Activated B cell treated with CpG ODN at 0.5 μM for 24 hours (primary cell): ENCODE measurements at regions not wholly inside any gene's neighbourhood (a gene's known extent, or its start where the extent isn't known, plus 50 kb on each side); places are given as distances from the start of the nearest gene placed in this dataset.

ENCODE experiments used
- ATAC-seq: fragments of 200-7000 bp; cut with Tn5 transposase; one replicate; pipeline ENCODE4 v1.10.0; 2021; ENCODE audit warnings: low read depth, mild to moderate bottlenecking, moderate library complexity
- CTCF ChIA-PET: fragments of 350-600 bp; sonication (Branson Sonifier 250); formaldehyde crosslinking; loops from one replicate; lab custom pipeline; 2021; ENCODE audit warnings: antibody characterized with exemption; lab: Charles Lee
- POLR2A ChIA-PET: fragments of 350-600 bp; sonication (Branson Sonifier 250); formaldehyde crosslinking; loops from one replicate; lab custom pipeline; 2021; ENCODE audit warnings: antibody characterized with exemption; lab: Charles Lee
- DNase-seq: peaks from one replicate; pipeline ENCODE4 v3.0.0; 2022
- H3K27ac Mint-ChIP-seq: one replicate; pipeline ENCODE4 v1.8.0; 2020; ENCODE audit warnings: mixed read lengths
- H3K27me3 Mint-ChIP-seq: one replicate; pipeline ENCODE4 v1.8.0; 2021; ENCODE audit warnings: mixed read lengths
- H3K36me3 Mint-ChIP-seq: one replicate; pipeline ENCODE4 v1.8.0; 2021; ENCODE audit warnings: low read depth, mixed read lengths
- H3K4me1 Mint-ChIP-seq: one replicate; pipeline ENCODE4 v1.8.0; 2021; ENCODE audit warnings: mixed read lengths
- H3K4me3 Mint-ChIP-seq: one replicate; pipeline ENCODE4 v1.8.0; 2020; ENCODE audit warnings: mild to moderate bottlenecking, mixed read lengths
- H3K9me3 Mint-ChIP-seq: one replicate; pipeline ENCODE4 v1.8.0; 2020; ENCODE audit warnings: mixed read lengths
- CTCF ChIP-seq: fragments of 200-600 bp; IDR thresholded peaks from one replicate; pipeline ENCODE4 v1.8.0; 2022; ENCODE audit warnings: antibody characterized with exemption, mild to moderate bottlenecking
- intact Hi-C: fragments of 100-400 bp; cut with micrococcal nuclease; formaldehyde crosslinking; loops from one replicate; pipeline ENCODE4 v1.15.1; 2024

- intact Hi-C loops: no loop called here
- H3K4me1 Mint-ChIP-seq: no peaks in the 10 kb centered on the region
- H3K27me3 Mint-ChIP-seq: peaks cover 4% of the 10 kb centered on the region
- no peak overlapping the region for H3K27ac Mint-ChIP-seq
- no peaks in the 10 kb centered on the region for H3K9me3 Mint-ChIP-seq
- no peak overlapping the region for H3K4me3 Mint-ChIP-seq
- DNase-seq: no peak
- POLR2A ChIA-PET: no interaction called here
- CTCF ChIA-PET: no interaction called here
- TF ChIP-seq CTCF: no peak
- no peak for ATAC-seq
- no peaks in the 10 kb centered on the region for H3K36me3 Mint-ChIP-seq
Measured at GRCh38 chr2:226366920-226367319, 432.7 kb downstream of the IRS1 start.

GRCh38 chr2:226364217-226364616 is 435.4 kb downstream of the IRS1 start:
- H3K27me3 Mint-ChIP-seq: peaks cover 4% of the 10 kb centered on the region
- ChIA-PET CTCF (no interaction called here), POLR2A (no interaction called here)
- ATAC-seq (no peak), DNase-seq (no peak)
- H3K27ac Mint-ChIP-seq: no peak overlapping the region
- no peak overlapping the region for H3K4me3 Mint-ChIP-seq
- intact Hi-C loops: no loop called here
- H3K9me3 Mint-ChIP-seq: no peaks in the 10 kb centered on the region
- H3K36me3 Mint-ChIP-seq: no peaks in the 10 kb centered on the region
- no peaks in the 10 kb centered on the region for H3K4me1 Mint-ChIP-seq
- no peak for TF ChIP-seq CTCF

DNA sequence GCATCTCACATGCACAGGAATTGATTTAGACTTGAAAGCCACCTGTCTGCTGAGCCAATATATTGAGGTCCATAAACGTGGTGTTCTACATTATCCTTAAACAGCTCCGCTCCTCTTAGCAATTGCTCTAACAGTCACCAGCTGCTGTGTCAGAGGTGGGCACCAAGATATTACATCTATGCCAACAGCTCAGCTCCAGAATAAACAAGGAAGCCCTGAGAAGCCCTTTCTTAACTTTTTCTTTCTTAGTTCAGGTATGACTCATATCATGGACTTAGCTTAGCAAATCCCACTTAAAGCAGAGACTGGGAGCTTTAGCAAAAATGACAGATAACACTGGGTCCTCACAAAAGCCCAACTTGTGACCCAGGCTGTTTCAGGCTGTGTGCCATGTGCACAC is 436.6 kb downstream of the IRS1 start:
- no peaks in the 10 kb centered on the region for H3K36me3 Mint-ChIP-seq
- H3K27me3 Mint-ChIP-seq: peaks cover 4% of the 10 kb centered on the region
- DNase-seq (no peak), ATAC-seq (no peak)
- ChIA-PET POLR2A (no interaction called here), CTCF (no interaction called here)
- no peak overlapping the region for H3K4me3 Mint-ChIP-seq
- no peak for TF ChIP-seq CTCF
- no peaks in the 10 kb centered on the region for H3K4me1 Mint-ChIP-seq
- intact Hi-C loops: no loop called here
- no peak overlapping the region for H3K27ac Mint-ChIP-seq
- no peaks in the 10 kb centered on the region for H3K9me3 Mint-ChIP-seq

GRCh38 chr2:226360658-226361057 is 439.0 kb downstream of the IRS1 start:
- Mint-ChIP-seq H3K36me3 (no peaks in the 10 kb centered on the region), H3K9me3 (no peaks in the 10 kb centered on the region), H3K4me1 (no peaks in the 10 kb centered on the region), H3K27me3 (peaks cover 4% of the 10 kb centered on the region), H3K27ac (no peak overlapping the region), H3K4me3 (no peak overlapping the region)
- ChIA-PET POLR2A (no interaction called here), CTCF (no interaction called here)
- no peak for ATAC-seq
- no peak for DNase-seq
- TF ChIP-seq CTCF: no peak
- intact Hi-C loops: no loop called here

- CTCF ChIA-PET: no interaction called here
- intact Hi-C loops: no loop called here
- Mint-ChIP-seq H3K4me1 (no peaks in the 10 kb centered on the region), H3K36me3 (no peaks in the 10 kb centered on the region), H3K27me3 (peaks cover 4% of the 10 kb centered on the region), H3K27ac (no peak overlapping the region), H3K9me3 (no peaks in the 10 kb centered on the region), H3K4me3 (no peak overlapping the region)
- no peak for TF ChIP-seq CTCF
- no peak for ATAC-seq
- no peak for DNase-seq
- POLR2A ChIA-PET: no interaction called here
Measured at GRCh38 chr2:226358688-226359087, 440.9 kb downstream of the IRS1 start.
